GM10248 (cell line): ENCODE measurements at regions not wholly inside any gene's neighbourhood (a gene's known extent, or its start where the extent isn't known, plus 50 kb on each side); places are given as distances from the start of the nearest gene placed in this dataset.

Experiments
- CTCF ChIA-PET: fragments of 300-600 bp; sonication (Branson Sonifier 250); formaldehyde crosslinking; extraction: SDS; loops from one replicate; lab custom pipeline; 2021; ENCODE audit warnings: antibody characterized with exemption; lab: Yijun Ruan, JAX
- POLR2A ChIA-PET: fragments of 350-650 bp; sonication (Branson Sonifier 250); formaldehyde crosslinking; extraction: SDS; loops from one replicate; lab custom pipeline; 2020; ENCODE audit warnings: antibody characterized with exemption; lab: Yijun Ruan, JAX
- DNase-seq: peaks from one replicate; pipeline ENCODE4 v3.0.0; 2012; ENCODE audit errors: extremely low spot score
- CTCF ChIP-seq: IDR thresholded peaks from 2 replicates; pipeline ENCODE4 v1.5.1; 2012; ENCODE audit warnings: mild to moderate bottlenecking, low read depth; ENCODE audit errors: extremely low read depth, missing control alignments, control extremely low read depth

DNA sequence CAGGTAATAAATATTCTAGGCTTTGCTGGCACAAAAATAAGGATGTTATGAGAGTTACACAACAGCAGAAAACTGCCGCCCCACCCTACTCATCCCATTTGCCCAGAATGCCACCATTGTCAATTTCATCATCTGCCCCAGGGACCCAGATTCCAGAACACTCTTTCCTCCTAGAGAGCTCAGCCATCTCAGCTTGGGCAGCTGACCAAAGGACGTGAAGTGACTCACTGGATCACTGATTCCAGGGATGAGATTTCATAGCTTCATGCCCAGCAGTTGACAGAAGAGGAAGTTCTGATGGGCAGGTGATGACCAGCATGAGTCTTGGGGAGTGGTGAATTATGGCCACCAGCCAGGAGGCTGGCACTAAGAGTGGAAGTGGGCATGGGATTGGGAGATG is 450.3 kb downstream of the RMST start:
- CTCF ChIA-PET: no interaction called here
- TF ChIP-seq CTCF: no peak
- POLR2A ChIA-PET: no interaction called here
- DNase-seq: no peak

- POLR2A ChIA-PET: no interaction called here
- DNase-seq: no peak
- CTCF ChIA-PET: interaction anchor here (0.9 to 2.3 kb wide), 3 partner anchors 12 to 77 kb away, joined by 3 to 7 read pairs (median 4); no protein-coding TSS in a partner anchor
- TF ChIP-seq CTCF: no peak
Observed at GRCh38 chr12:97921979-97922722, 459.5 kb downstream of the RMST start.

DNA sequence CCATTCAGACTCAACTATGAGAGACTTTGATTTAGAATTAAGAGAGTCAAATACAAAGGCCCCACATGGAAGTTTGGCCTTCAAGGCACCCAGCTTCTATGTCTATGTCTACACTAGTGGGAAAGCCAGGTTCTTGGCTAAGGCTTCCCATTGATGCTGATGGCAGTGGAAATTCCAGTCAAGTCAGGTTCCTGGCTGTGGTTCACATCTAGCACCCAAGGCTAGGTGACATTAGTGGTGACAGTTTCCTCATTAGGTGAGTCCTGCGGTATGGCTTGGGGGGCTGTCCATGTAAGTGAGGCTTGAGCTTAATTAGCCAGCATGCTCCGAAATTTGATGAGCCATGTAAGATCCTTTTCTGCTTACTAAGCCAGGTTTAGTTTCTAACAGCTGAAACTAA is 460.9 kb downstream of the RMST start:
- CTCF ChIA-PET: interaction anchor here (0.8 kb wide), 1 partner anchor 10 kb away, joined by 3 read pairs; no protein-coding TSS in a partner anchor
- POLR2A ChIA-PET: no interaction called here
- no peak for DNase-seq
- no peak for TF ChIP-seq CTCF

DNA sequence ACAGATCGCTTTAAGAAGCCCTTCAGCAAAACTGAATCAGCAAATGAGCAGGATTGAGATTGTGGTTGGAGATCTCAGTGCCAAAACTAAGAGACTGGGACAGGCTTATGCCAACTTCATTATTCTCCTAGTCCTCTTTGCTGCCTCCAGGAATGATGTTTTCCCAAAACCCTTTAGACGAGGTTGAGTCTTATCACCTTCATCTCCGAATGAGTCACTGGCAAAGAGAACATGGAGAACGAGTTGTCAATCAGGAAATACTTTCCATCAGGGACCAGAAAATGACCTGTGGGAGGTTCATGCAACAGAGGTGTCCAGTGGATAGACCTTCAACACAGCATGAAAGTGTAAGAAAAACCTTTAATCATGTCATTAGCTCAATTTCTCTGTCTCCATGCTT is 461.5 kb downstream of the RMST start:
- CTCF ChIA-PET: interaction anchor here (0.8 kb wide), 1 partner anchor 9 kb away, joined by 3 read pairs; no protein-coding TSS in a partner anchor
- TF ChIP-seq CTCF: no peak
- no peak for DNase-seq
- POLR2A ChIA-PET: no interaction called here

- POLR2A ChIA-PET: no interaction called here
- CTCF ChIA-PET: no interaction called here
- no peak for DNase-seq
- TF ChIP-seq CTCF: no peak
Observed at GRCh38 chr12:97927977-97928376, 465.4 kb downstream of the RMST start.

GRCh38 chr12:97936165-97936564 is 473.6 kb downstream of the RMST start:
- ChIA-PET CTCF (no interaction called here), POLR2A (no interaction called here)
- TF ChIP-seq CTCF: no peak
- DNase-seq: no peak
